Right kidney (tissue), 1 donor: ENCODE measurements at regions not wholly inside any gene's neighbourhood (a gene's known extent, or its start where the extent isn't known, plus 50 kb on each side); places are given as distances from the start of the nearest gene placed in this dataset.
"Not testable (repeated sequence)": the region's sequence is repeated elsewhere in the genome, so short reads cannot be mapped to it uniquely, and the experiment has no call there.

Experiments
- DNase-seq: peaks from one replicate; pipeline ENCODE4 v3.0.0-alpha.2; 2016

GRCh38 chr4:18439311-18439710 lies 417.8 kb upstream of the LCORL start:
- DNase-seq, result no peak

GRCh38 chr4:18435781-18436180 lies 414.2 kb upstream of the LCORL start:
- DNase-seq, result no peak

GRCh38 chr4:18422685-18423084 lies 401.1 kb upstream of the LCORL start:
- no peak for DNase-seq

- DNase-seq, result no peak
These were observed 400.0 kb upstream of the LCORL start for GRCh38 chr4:18421519-18421918.

GRCh38 chr4:18419780-18420179 lies 398.2 kb upstream of the LCORL start:
- DNase-seq, result no peak

GRCh38 chr4:18418195-18418898 lies 396.8 kb upstream of the LCORL start:
- not testable (repeated sequence) for DNase-seq

- not testable (repeated sequence) for DNase-seq
These were observed 396.1 kb upstream of the LCORL start for GRCh38 chr4:18417651-18418050.

GRCh38 chr4:18406264-18406663 lies 384.7 kb upstream of the LCORL start:
- no peak for DNase-seq

GRCh38 chr4:18405054-18405453 lies 383.5 kb upstream of the LCORL start:
- no peak for DNase-seq

GRCh38 chr4:18404642-18405041 lies 383.1 kb upstream of the LCORL start:
- DNase-seq, result no peak

GRCh38 chr4:18403327-18403726 lies 381.8 kb upstream of the LCORL start:
- no peak for DNase-seq

GRCh38 chr4:18401868-18402267 lies 380.3 kb upstream of the LCORL start:
- no peak for DNase-seq

GRCh38 chr4:18401425-18401824 lies 379.9 kb upstream of the LCORL start:
- no peak for DNase-seq

- DNase-seq, result no peak
These were observed 377.1 kb upstream of the LCORL start for GRCh38 chr4:18398661-18399060.

GRCh38 chr4:18397681-18398390 lies 376.3 kb upstream of the LCORL start:
- no peak for DNase-seq

GRCh38 chr4:18394656-18395055 lies 373.1 kb upstream of the LCORL start:
- no peak for DNase-seq

GRCh38 chr4:18391354-18391728 lies 369.8 kb upstream of the LCORL start:
- DNase-seq, result no peak

GRCh38 chr4:18390655-18391353 lies 369.2 kb upstream of the LCORL start:
- DNase-seq, result no peak

GRCh38 chr4:18389115-18389514 lies 367.6 kb upstream of the LCORL start:
- no peak for DNase-seq

- DNase-seq, result no peak
These were observed 366.5 kb upstream of the LCORL start for GRCh38 chr4:18388039-18388438.

- DNase-seq, result no peak
These were observed 359.6 kb upstream of the LCORL start for GRCh38 chr4:18381186-18381585.

GRCh38 chr4:18369561-18369960 lies 348.0 kb upstream of the LCORL start:
- no peak for DNase-seq

- DNase-seq, result peak; percentile 10
These were observed 345.3 kb upstream of the LCORL start for GRCh38 chr4:18366892-18367291.

- DNase-seq, result no peak
These were observed 344.6 kb upstream of the LCORL start for GRCh38 chr4:18366136-18366535.
